H9 (cell line): ENCODE measurements at regions not wholly inside any gene's neighbourhood (a gene's known extent, or its start where the extent isn't known, plus 50 kb on each side); places are given as distances from the start of the nearest gene placed in this dataset.
A peak's percentile ranks its signal among the peaks of the same experiment; 100 is the strongest.

ENCODE experiments used
- DNase-seq: peaks from one replicate; pipeline ENCODE4 v3.0.0-alpha.2; 2017
- H2AFZ ChIP-seq: one replicate; pipeline ENCODE4 v1.6.1; 2013; ENCODE audit warnings: mild to moderate bottlenecking, low read length, control low read depth, moderate library complexity
- H2AK5ac ChIP-seq: 2 replicates; pipeline ENCODE4 v1.6.1; 2013; ENCODE audit warnings: low read length, control low read depth, mixed read lengths; ENCODE audit not compliant: insufficient read length
- H2BK120ac ChIP-seq: one replicate; pipeline ENCODE4 v1.6.1; 2013; ENCODE audit warnings: low read depth, mild to moderate bottlenecking, low read length, control low read depth, inconsistent platforms; ENCODE audit not compliant: poor library complexity, severe bottlenecking
- H2BK12ac ChIP-seq: 2 replicates; pipeline ENCODE4 v1.6.1; 2013; ENCODE audit warnings: low read length, control low read depth, mixed read lengths, low read depth; ENCODE audit not compliant: insufficient read length
- H2BK15ac ChIP-seq: 2 replicates; pipeline ENCODE4 v1.6.1; 2013; ENCODE audit warnings: low read depth, low read length, control low read depth
- H2BK20ac ChIP-seq: one replicate; pipeline ENCODE4 v1.6.1; 2013; ENCODE audit warnings: low read depth, mild to moderate bottlenecking, low read length, control low read depth, inconsistent platforms; ENCODE audit not compliant: poor library complexity, severe bottlenecking
- H2BK5ac ChIP-seq: 2 replicates; pipeline ENCODE4 v1.6.1; 2013; ENCODE audit warnings: low read length, control low read depth, mixed read lengths; ENCODE audit not compliant: insufficient read length
- H3K14ac ChIP-seq: 2 replicates; pipeline ENCODE4 v1.6.1; 2013; ENCODE audit warnings: low read length, control low read depth; ENCODE audit not compliant: insufficient read depth
- H3K18ac ChIP-seq: 2 replicates; pipeline ENCODE4 v1.6.1; 2013; ENCODE audit warnings: low read depth, mild to moderate bottlenecking, mixed read lengths, low read length, control low read depth; ENCODE audit not compliant: insufficient read length
- H3K23ac ChIP-seq: 2 replicates; pipeline ENCODE4 v1.6.1; 2013; ENCODE audit warnings: low read length, control low read depth, mixed read lengths, low read depth; ENCODE audit not compliant: insufficient read length
- H3K23me2 ChIP-seq: 2 replicates; pipeline ENCODE4 v1.6.1; 2013; ENCODE audit warnings: low read depth, mild to moderate bottlenecking, mixed read lengths, low read length, control low read depth; ENCODE audit not compliant: insufficient read length, poor library complexity, severe bottlenecking
- H3K27ac ChIP-seq: 2 replicates; pipeline ENCODE4 v1.5.1; 2013; ENCODE audit warnings: low read length, control low read depth, mixed read lengths, low read depth; ENCODE audit not compliant: insufficient read length
- H3K27me3 ChIP-seq: 2 replicates; pipeline ENCODE4 v1.6.1; 2013; ENCODE audit warnings: low read length, control low read depth, inconsistent platforms; ENCODE audit not compliant: insufficient read depth
- H3K4ac ChIP-seq: 2 replicates; pipeline ENCODE4 v1.6.1; 2013; ENCODE audit warnings: low read depth, mild to moderate bottlenecking, control low read depth, inconsistent platforms, low read length, moderate library complexity
- H3K4me1 ChIP-seq: 2 replicates; pipeline ENCODE4 v1.6.1; 2013; ENCODE audit warnings: low read length, control low read depth, inconsistent platforms; ENCODE audit not compliant: insufficient read depth
- H3K4me2 ChIP-seq: 2 replicates; pipeline ENCODE4 v1.6.1; 2013; ENCODE audit warnings: low read length, control low read depth, mixed read lengths; ENCODE audit not compliant: insufficient read length, insufficient read depth
- H3K56ac ChIP-seq: 2 replicates; pipeline ENCODE4 v1.6.1; 2013; ENCODE audit warnings: low read depth, mild to moderate bottlenecking, mixed read lengths, low read length, control low read depth; ENCODE audit not compliant: insufficient read length
- H3K79me1 ChIP-seq: 2 replicates; pipeline ENCODE4 v1.6.1; 2013; ENCODE audit warnings: low read depth, mild to moderate bottlenecking, moderate library complexity, low read length, control low read depth, inconsistent platforms; ENCODE audit not compliant: insufficient read depth, poor library complexity, severe bottlenecking
- H3K79me2 ChIP-seq: 2 replicates; pipeline ENCODE4 v1.6.1; 2013; ENCODE audit warnings: low read length, control low read depth, inconsistent platforms; ENCODE audit not compliant: insufficient read depth
- H3K9ac ChIP-seq: 2 replicates; pipeline ENCODE4 v1.6.1; 2013; ENCODE audit warnings: low read length, control low read depth, mixed read lengths; ENCODE audit not compliant: insufficient read length; ENCODE audit errors: extremely low read depth
- H3K9me3 ChIP-seq: one replicate; pipeline ENCODE4 v1.6.1; 2013; ENCODE audit warnings: low read depth, low read length, inconsistent platforms; ENCODE audit not compliant: control insufficient read depth
- H3T11ph ChIP-seq: one replicate; pipeline ENCODE4 v1.6.1; 2013; ENCODE audit warnings: mild to moderate bottlenecking, low read length, control low read depth, inconsistent platforms
- H4K20me1 ChIP-seq: one replicate; pipeline ENCODE4 v1.6.1; 2013; ENCODE audit not compliant: control insufficient read depth, insufficient read length, insufficient read depth
- H4K5ac ChIP-seq: 2 replicates; pipeline ENCODE4 v1.6.1; 2013; ENCODE audit warnings: low read depth, mild to moderate bottlenecking, mixed read lengths, low read length, control low read depth; ENCODE audit not compliant: insufficient read length
- H4K8ac ChIP-seq: replicated peaks from 2 replicates; pipeline ENCODE4 v1.6.1; 2013; ENCODE audit warnings: low read length, control low read depth, mixed read lengths, low read depth; ENCODE audit not compliant: insufficient read length
- H4K91ac ChIP-seq: 2 replicates; pipeline ENCODE4 v1.6.1; 2013; ENCODE audit warnings: low read depth, mild to moderate bottlenecking, moderate library complexity, mixed read lengths, low read length, control low read depth; ENCODE audit not compliant: insufficient read length
- H3K27ac Mint-ChIP-seq, 3 experiments: 2 replicates in 2 of 3; 3 replicates in 1 of 3; pipeline ENCODE4 v1.8.0; 2020 to 2021; ENCODE audit warnings: mixed read lengths in 3 of 3, mild to moderate bottlenecking in 1 of 3, moderate library complexity in 1 of 3
- H3K27me3 Mint-ChIP-seq: 2 replicates; pipeline ENCODE4 v1.8.0; 2021; ENCODE audit warnings: low read depth, mild to moderate bottlenecking, moderate library complexity, mixed read lengths
- H3K36me3 Mint-ChIP-seq, 3 experiments: 2 replicates in 2 of 3; 3 replicates in 1 of 3; pipeline ENCODE4 v1.8.0; 2020 to 2021; ENCODE audit warnings: low read depth in 3 of 3, mixed read lengths in 3 of 3; ENCODE audit not compliant: insufficient read depth in 1 of 3
- H3K4me1 Mint-ChIP-seq, 2 experiments: 2 replicates each; pipeline ENCODE4 v1.8.0; 2020; ENCODE audit warnings: mixed read lengths in 2 of 2
- H3K4me3 Mint-ChIP-seq, 2 experiments: 2 replicates in 1 of 2; 3 replicates in 1 of 2; pipeline ENCODE4 v1.8.0; 2020 to 2021; ENCODE audit warnings: mild to moderate bottlenecking in 2 of 2, mixed read lengths in 2 of 2, moderate library complexity in 1 of 2
- H3K9me3 Mint-ChIP-seq, 2 experiments: 2 replicates in 1 of 2; 3 replicates in 1 of 2; pipeline ENCODE4 v1.8.0; 2020; ENCODE audit warnings: mild to moderate bottlenecking in 2 of 2, mixed read lengths in 2 of 2, moderate library complexity in 1 of 2
- CTCF ChIP-seq: fragments of 200-600 bp; sonication (generic); conservative IDR thresholded peaks from 3 replicates; pipeline ENCODE4 v1.8.0; 2021; ENCODE audit warnings: antibody characterized with exemption, mild to moderate bottlenecking
- WGBS: extraction: QIAGEN DNeasy Blood & Tissue Kit; methylation state at CpG from one replicate; pipeline ENCODE4 v1.1.7; 2013; ENCODE audit warnings: missing lambda C conversion rate, low lambda C conversion rate, mixed read lengths; ENCODE audit not compliant: insufficient read length; ENCODE audit errors: extremely low coverage; 5-methylcytosine and 5-hydroxymethylcytosine counted together

- Histone ChIP-seq H2BK12ac (no peak overlapping the region), H2BK5ac (no peak overlapping the region), H2BK120ac (no peak overlapping the region), H3K56ac (no peak overlapping the region), H2BK15ac (no peak overlapping the region), H3K23me2 (no peaks in the 10 kb centered on the region), H3K27ac (no peak overlapping the region), H3K14ac (no peak overlapping the region), H3T11ph (no peak overlapping the region), H3K27me3 (no peaks in the 10 kb centered on the region), H3K18ac (no peak overlapping the region), H3K79me2 (no peaks in the 10 kb centered on the region), H2AK5ac (no peak overlapping the region), H4K8ac (no peak overlapping the region), H3K79me1 (no peaks in the 10 kb centered on the region), H2AFZ (no peak overlapping the region), H4K5ac (no peak overlapping the region), H3K4me1 (no peaks in the 10 kb centered on the region), H2BK20ac (no peak overlapping the region), H3K9ac (no peak overlapping the region), H3K4ac (no peak overlapping the region), H3K9me3 (no peaks in the 10 kb centered on the region), H3K4me2 (no peak overlapping the region), H4K20me1 (no peaks in the 10 kb centered on the region), H3K23ac (no peak overlapping the region), H4K91ac (no peak overlapping the region)
- DNase-seq, result no peak
- Mint-ChIP-seq H3K9me3 (peaks cover 4 to 11% of the 10 kb centered on the region in 2 experiments; a peak in 4 of 5 replicates), H3K36me3 (peaks cover 3 to 10% (median 6%) of the 10 kb centered on the region in 3 experiments; a peak in 1 of 7 replicates), H3K4me3 (no peak overlapping the region), H3K27me3 (peaks cover 10% of the 10 kb centered on the region; the same call in 1 of the 2 replicates), H3K27ac (0 out of 7 replicates have a peak overlapping the region, but pooled peaks of 1 of the 3 experiments have one; percentile 31), H3K4me1 (no peaks in the 10 kb centered on the region)
- no CpG with 5 or more reads among the region's 5 CpGs for whole genome bisulfite sequencing
- TF ChIP-seq CTCF, result no peak
Observed at GRCh38 chr7:93027044-93027443, 90.7 kb downstream of the SAMD9 start.
